ENCODE measurements at regions not wholly inside any gene's neighbourhood (a gene's known extent, or its start where the extent isn't known, plus 50 kb on each side); places are given as distances from the start of the nearest gene placed in this dataset.

DNA sequence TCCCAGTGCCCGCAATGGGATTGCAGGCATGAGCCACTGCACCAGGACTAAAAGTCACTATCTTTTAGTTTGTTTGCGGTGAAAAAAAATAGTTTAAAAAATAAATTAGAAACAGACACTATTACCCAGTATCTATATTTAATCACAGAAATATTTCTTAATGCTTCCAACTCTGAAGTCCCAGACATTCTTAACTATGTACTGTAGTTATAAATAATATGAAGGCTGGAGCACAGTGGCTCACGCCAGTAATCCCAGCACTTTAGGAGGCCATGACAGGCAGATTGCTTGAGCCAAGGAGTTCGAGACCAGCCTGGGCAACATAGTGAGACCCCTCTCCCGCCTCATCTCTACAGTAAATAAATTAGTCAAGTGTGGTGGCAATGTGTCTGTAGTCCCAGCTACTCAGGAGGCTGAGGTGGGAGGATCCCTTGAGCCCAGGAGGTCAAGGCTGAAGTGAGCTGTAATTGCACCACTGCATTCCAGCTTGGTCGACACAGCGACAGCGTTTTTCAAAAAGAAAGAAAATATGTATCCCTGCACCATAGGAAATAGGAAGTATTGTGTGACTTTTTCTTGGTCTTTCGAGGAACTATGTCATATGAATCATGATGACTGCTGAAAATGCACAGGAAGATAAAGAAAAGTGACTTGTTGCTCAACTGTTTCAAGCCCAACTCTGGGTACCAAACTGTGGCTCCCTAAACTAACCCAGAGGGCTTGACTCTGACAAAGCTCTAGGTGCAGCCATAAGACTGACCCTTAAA lies 74.9 kb upstream of the STEAP1B start:
- FAIRE-seq (no peak), DNase-seq (ENCODE audit: low read depth in 1 of 2, low spot score in 2 of 2) (no peak)
- Histone ChIP-seq H4K91ac (replicated peaks; ENCODE audit: insufficient read length, low read length) (no peak overlapping the region), H3K27ac (ENCODE audit: low read depth, low read length) (no peak overlapping the region), H3K27me3 (replicated peaks in 1 of 4; ENCODE audit: control insufficient read depth in 3 of 4, extremely low read depth in 1 of 4, insufficient read depth in 3 of 4, low read length in 3 of 4) (no peaks in the 10 kb centered on the region), H3K79me1 (ENCODE audit: low read depth, low read length) (no peaks in the 10 kb centered on the region), H2BK15ac (ENCODE audit: low read length) (no peak overlapping the region), H3K4me3 (ENCODE audit: extremely low read depth in 1 of 4, insufficient read depth in 2 of 4, low read depth in 3 of 4, low read length in 4 of 4) (no peak overlapping the region), H3K56ac (replicated peaks; ENCODE audit: insufficient read length, low read depth, low read length) (no peak overlapping the region), H3K9ac (replicated peaks in 1 of 4; ENCODE audit: extremely low read depth in 1 of 4, low read depth in 3 of 4, low read length in 3 of 4) (no peak overlapping the region), H2AFZ (ENCODE audit: low read length) (no peak overlapping the region), H3K36me3 (ENCODE audit: control insufficient read depth in 2 of 4, insufficient read depth in 4 of 4, low read length in 3 of 4) (no peaks in the 10 kb centered on the region), H3K4me2 (ENCODE audit: insufficient read depth in 1 of 2, low read depth in 2 of 2, low read length in 2 of 2) (no peak overlapping the region), H3K79me2 (ENCODE audit: control insufficient read depth in 1 of 2, insufficient read depth in 2 of 2, low read length in 2 of 2) (no peaks in the 10 kb centered on the region), H2BK5ac (ENCODE audit: low read depth, low read length) (no peak overlapping the region), H2AK5ac (ENCODE audit: low read depth, low read length) (no peak overlapping the region), H2BK120ac (replicated peaks; ENCODE audit: low read depth, low read length) (no peak overlapping the region), H4K8ac (ENCODE audit: extremely low read depth, insufficient read depth, low read length) (no peak overlapping the region), H3K4me1 (replicated peaks in 1 of 4; ENCODE audit: control insufficient read depth in 3 of 4, insufficient read depth in 4 of 4, low read length in 3 of 4) (no peaks in the 10 kb centered on the region), H3K9me3 (ENCODE audit: insufficient read depth in 2 of 2, low read depth in 1 of 2, low read length in 1 of 2) (no peaks in the 10 kb centered on the region), H2BK12ac (ENCODE audit: low read depth, low read length) (no peak overlapping the region), H3K18ac (ENCODE audit: extremely low read depth, low read length) (no peak overlapping the region), H3K23me2 (ENCODE audit: low read depth, low read length) (no peaks in the 10 kb centered on the region), H3K14ac (ENCODE audit: insufficient read length) (no peak overlapping the region), H3K23ac (ENCODE audit: insufficient read length) (no peak overlapping the region), H4K20me1 (replicated peaks in 1 of 2; ENCODE audit: control insufficient read depth in 1 of 2, insufficient read depth in 2 of 2, low read length in 2 of 2) (no peaks in the 10 kb centered on the region), H3K4ac (replicated peaks; ENCODE audit: insufficient read length, low read depth, low read length) (no peak overlapping the region), H4K5ac (ENCODE audit: insufficient read length, low read depth, low read length) (no peak overlapping the region), H2BK20ac (ENCODE audit: low read length) (no peak overlapping the region)
- ChIA-PET CTCF (ENCODE audit: partially characterized antibody) (interaction anchor here (3.0 to 9.4 kb wide), 2 partner anchors 11 to 14 kb away, joined by 10 to 54 read pairs; no protein-coding TSS in a partner anchor), POLR2A (ENCODE audit: partially characterized antibody) (interaction anchor here (0.9 kb wide), 1 partner anchor 13 kb away, joined by 3 read pairs; no protein-coding TSS in a partner anchor)
- 93% methylated on average over 9 of the region's 9 CpGs; no CpG with 5 or more reads in 1 of the 2 experiments for WGBS, 2 experiments (ENCODE audit: extremely low coverage in 1 of 2, insufficient coverage in 1 of 2, insufficient read length in 1 of 2, insufficient replicate concordance in 2 of 2, low coverage in 1 of 2, low lambda C conversion rate in 2 of 2, missing lambda C conversion rate in 1 of 2)
- TF ChIP-seq HDAC2 (IDR thresholded peaks at IDR 0.05; ENCODE audit: borderline replicate concordance in 1 of 2, low read depth in 2 of 2, low read length in 2 of 2) (no peak), ASH2L (IDR thresholded peaks at IDR 0.05; ENCODE audit: low read length) (no peak), RNF2 (IDR thresholded peaks at IDR 0.05; ENCODE audit: borderline replicate concordance, low read depth, low read length, missing control alignments, poor library complexity, severe bottlenecking) (no peak), KDM4A (IDR thresholded peaks at IDR 0.05; ENCODE audit: low read depth, low read length, severe bottlenecking) (no peak), SIN3A (conservative IDR thresholded peaks at IDR 0.05 in 1 of 2, IDR thresholded peaks at IDR 0.05 in 1 of 2; ENCODE audit: low read depth in 1 of 2, low read length in 2 of 2) (no peak)
- TF ChIP-seq, protein P1, sequence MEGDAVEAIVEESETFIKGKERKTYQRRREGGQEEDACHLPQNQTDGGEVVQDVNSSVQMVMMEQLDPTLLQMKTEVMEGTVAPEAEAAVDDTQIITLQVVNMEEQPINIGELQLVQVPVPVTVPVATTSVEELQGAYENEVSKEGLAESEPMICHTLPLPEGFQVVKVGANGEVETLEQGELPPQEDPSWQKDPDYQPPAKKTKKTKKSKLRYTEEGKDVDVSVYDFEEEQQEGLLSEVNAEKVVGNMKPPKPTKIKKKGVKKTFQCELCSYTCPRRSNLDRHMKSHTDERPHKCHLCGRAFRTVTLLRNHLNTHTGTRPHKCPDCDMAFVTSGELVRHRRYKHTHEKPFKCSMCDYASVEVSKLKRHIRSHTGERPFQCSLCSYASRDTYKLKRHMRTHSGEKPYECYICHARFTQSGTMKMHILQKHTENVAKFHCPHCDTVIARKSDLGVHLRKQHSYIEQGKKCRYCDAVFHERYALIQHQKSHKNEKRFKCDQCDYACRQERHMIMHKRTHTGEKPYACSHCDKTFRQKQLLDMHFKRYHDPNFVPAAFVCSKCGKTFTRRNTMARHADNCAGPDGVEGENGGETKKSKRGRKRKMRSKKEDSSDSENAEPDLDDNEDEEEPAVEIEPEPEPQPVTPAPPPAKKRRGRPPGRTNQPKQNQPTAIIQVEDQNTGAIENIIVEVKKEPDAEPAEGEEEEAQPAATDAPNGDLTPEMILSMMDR (IDR thresholded peaks at IDR 0.05; ENCODE audit: control extremely low read depth in 1 of 3, insufficient read depth in 1 of 3, low read depth in 1 of 3, low read length in 3 of 3), result no peak
- TF ChIP-seq, protein P2, sequence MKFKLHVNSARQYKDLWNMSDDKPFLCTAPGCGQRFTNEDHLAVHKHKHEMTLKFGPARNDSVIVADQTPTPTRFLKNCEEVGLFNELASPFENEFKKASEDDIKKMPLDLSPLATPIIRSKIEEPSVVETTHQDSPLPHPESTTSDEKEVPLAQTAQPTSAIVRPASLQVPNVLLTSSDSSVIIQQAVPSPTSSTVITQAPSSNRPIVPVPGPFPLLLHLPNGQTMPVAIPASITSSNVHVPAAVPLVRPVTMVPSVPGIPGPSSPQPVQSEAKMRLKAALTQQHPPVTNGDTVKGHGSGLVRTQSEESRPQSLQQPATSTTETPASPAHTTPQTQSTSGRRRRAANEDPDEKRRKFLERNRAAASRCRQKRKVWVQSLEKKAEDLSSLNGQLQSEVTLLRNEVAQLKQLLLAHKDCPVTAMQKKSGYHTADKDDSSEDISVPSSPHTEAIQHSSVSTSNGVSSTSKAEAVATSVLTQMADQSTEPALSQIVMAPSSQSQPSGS (IDR thresholded peaks at IDR 0.05; ENCODE audit: low read length), result no peak
